CD4-positive, alpha-beta memory T cell (primary cell): ENCODE measurements at regions not wholly inside any gene's neighbourhood (a gene's known extent, or its start where the extent isn't known, plus 50 kb on each side); places are given as distances from the start of the nearest gene placed in this dataset.

Experiments
- CTCF ChIA-PET: fragments of 350-600 bp; sonication (Branson Sonifier 250); formaldehyde crosslinking; loops from one replicate; lab custom pipeline; 2021; ENCODE audit warnings: inconsistent platforms; ENCODE audit not compliant: partially characterized antibody; lab: Charles Lee
- POLR2A ChIA-PET: fragments of 350-600 bp; sonication (Branson Sonifier 250); formaldehyde crosslinking; loops from one replicate; lab custom pipeline; 2021; ENCODE audit not compliant: partially characterized antibody; lab: Charles Lee
- DNase-seq, 5 donors: peaks; one replicate each; pipeline versions ENCODE4 v3.0.0 to v3.0.0-alpha.2; 2020 to 2022; ENCODE audit warnings: mixed read lengths in 1 of 5
- H3K27ac ChIP-seq: one replicate; pipeline ENCODE4 v1.7.0; 2013; ENCODE audit warnings: low read depth, low read length
- H3K27me3 ChIP-seq: 2 replicates; pipeline ENCODE4 v1.7.0; 2013; ENCODE audit warnings: mild to moderate bottlenecking, low read length, moderate library complexity; ENCODE audit not compliant: insufficient read depth
- H3K36me3 ChIP-seq: 2 replicates; pipeline ENCODE4 v1.7.0; 2013; ENCODE audit warnings: mild to moderate bottlenecking, low read length, moderate library complexity; ENCODE audit not compliant: insufficient read depth
- H3K4me1 ChIP-seq: 2 replicates; pipeline ENCODE4 v1.7.0; 2013; ENCODE audit warnings: mild to moderate bottlenecking, low read length, moderate library complexity; ENCODE audit not compliant: insufficient read depth
- H3K4me3 ChIP-seq, 2 donors: one replicate each; pipeline ENCODE4 v1.7.0; 2013; ENCODE audit warnings: low read length in 2 of 2, mild to moderate bottlenecking in 1 of 2
- H3K9me3 ChIP-seq, 2 donors: one replicate each; pipeline ENCODE4 v1.7.0; 2013; ENCODE audit warnings: low read length in 2 of 2, control low read depth in 1 of 2; ENCODE audit not compliant: control insufficient read depth in 1 of 2
- H3K27ac Mint-ChIP-seq, 7 donors: one replicate each; pipeline ENCODE4 v1.8.0; 2020 to 2021; ENCODE audit warnings: mixed read lengths in 7 of 7, mild to moderate bottlenecking in 6 of 7, inconsistent platforms in 3 of 7, moderate library complexity in 3 of 7
- H3K27me3 Mint-ChIP-seq, 2 donors: one replicate each; pipeline ENCODE4 v1.8.0; 2020 to 2021; ENCODE audit warnings: mixed read lengths in 2 of 2
- H3K36me3 Mint-ChIP-seq, 2 donors: one replicate each; pipeline ENCODE4 v1.8.0; 2020 to 2021; ENCODE audit warnings: mixed read lengths in 2 of 2, inconsistent platforms in 1 of 2, mild to moderate bottlenecking in 1 of 2
- H3K4me1 Mint-ChIP-seq, 4 donors: one replicate each; pipeline ENCODE4 v1.8.0; 2020 to 2021; ENCODE audit warnings: mixed read lengths in 4 of 4, mild to moderate bottlenecking in 1 of 4
- H3K4me3 Mint-ChIP-seq, 8 donors: one replicate each; pipeline ENCODE4 v1.8.0; 2020 to 2021; ENCODE audit warnings: mixed read lengths in 8 of 8, mild to moderate bottlenecking in 7 of 8, moderate library complexity in 6 of 8, inconsistent platforms in 3 of 8
- H3K9me3 Mint-ChIP-seq, 8 donors: one replicate each; pipeline ENCODE4 v1.8.0; 2020 to 2021; ENCODE audit warnings: mixed read lengths in 8 of 8, mild to moderate bottlenecking in 5 of 8, inconsistent platforms in 3 of 8, moderate library complexity in 1 of 8
- intact Hi-C: fragments of 100-400 bp; cut with micrococcal nuclease; formaldehyde crosslinking; loops from one replicate; pipeline ENCODE4 v1.15.1; 2023

DNA sequence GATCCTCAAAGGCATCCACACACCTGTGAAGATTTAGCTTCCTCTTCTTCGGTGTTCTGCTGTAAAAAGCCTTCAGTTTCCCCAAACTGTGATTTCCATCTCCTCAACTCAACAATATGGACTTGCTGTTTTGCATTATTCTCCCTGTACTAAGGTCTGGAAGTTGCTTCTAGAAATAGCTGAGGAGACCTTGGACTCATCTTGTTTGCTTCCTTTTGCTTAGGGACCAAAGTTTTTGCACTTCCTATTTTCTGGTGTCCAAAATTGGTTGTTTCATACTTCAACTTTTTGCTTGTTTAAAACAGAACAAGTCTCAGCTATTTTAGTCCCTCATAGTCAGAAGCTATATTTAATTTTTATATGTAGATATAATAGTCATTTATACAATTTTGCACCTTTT lies 201.9 kb upstream of the COPS8 start:
- ChIA-PET CTCF (interaction anchor here (1.0 kb wide), 1 partner anchor 12 kb away, joined by 3 read pairs; no protein-coding TSS in a partner anchor), POLR2A (no interaction called here)
- Mint-ChIP-seq H3K27me3 (peaks cover 4 to 12% of the 10 kb centered on the region in 2 donors), H3K9me3 (no peaks in the 10 kb centered on the region), H3K27ac (no peak overlapping the region), H3K4me1 (no peaks in the 10 kb centered on the region), H3K36me3 (no peaks in the 10 kb centered on the region), H3K4me3 (no peak overlapping the region)
- H3K36me3 ChIP-seq: no peaks in the 10 kb centered on the region
- no peaks in the 10 kb centered on the region for H3K9me3 ChIP-seq
- H3K27ac ChIP-seq: no peak overlapping the region
- no peaks in the 10 kb centered on the region for H3K4me1 ChIP-seq
- intact Hi-C loops: no loop called here
- DNase-seq: no peak
- H3K27me3 ChIP-seq: no peaks in the 10 kb centered on the region
- H3K4me3 ChIP-seq: no peak overlapping the region

DNA sequence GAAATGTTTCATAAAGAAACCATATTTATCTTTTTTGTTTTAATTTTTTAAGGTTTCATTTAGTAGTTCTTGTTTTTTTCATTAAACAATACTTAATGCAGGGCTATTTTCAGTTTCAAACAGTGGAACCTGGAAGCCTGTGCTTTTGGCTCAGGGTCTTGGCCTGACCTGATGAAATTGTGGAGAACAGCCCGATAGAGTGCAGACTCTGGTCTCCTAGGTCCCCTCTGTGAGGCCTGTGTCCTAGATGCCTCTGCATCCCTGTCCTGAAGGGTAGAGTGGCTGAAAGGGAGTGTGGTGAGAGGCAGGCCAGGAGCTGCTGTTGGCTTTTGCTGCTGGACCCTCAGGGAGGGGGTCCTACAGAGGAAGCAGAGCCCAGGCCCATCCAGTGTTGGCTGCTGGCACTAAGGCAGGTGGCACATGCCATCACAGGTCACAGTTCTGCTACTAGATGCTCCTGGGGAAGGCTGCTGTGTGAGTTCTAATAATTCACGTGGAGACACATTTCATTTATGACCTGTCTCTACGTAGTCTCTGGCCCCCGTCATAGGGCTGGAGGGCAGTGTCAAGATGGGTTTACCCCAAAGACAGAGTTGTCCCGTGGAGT lies 201.0 kb upstream of the COPS8 start:
- DNase-seq: no peak

DNA sequence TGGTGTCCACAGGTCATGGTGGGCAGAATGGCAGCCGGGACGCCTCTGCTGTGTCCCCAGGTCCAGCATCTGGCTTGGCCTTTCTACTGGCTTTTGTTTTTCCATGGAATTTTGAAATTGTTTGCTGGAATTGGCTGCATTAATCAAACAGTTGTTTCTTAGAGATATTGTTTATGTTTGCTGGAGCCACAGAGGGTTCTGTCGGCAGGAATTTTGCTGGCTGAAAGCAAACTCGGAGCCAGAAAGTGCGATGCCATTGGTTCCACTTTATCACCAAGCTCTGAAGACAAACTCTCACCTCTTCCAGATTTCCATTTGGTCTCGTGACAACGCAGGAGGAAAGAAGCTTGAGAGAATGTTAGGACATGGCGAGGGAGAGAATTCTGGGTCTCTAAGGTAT lies 199.2 kb upstream of the COPS8 start:
- Histone ChIP-seq H3K27ac (no peak overlapping the region), H3K36me3 (no peaks in the 10 kb centered on the region), H3K27me3 (no peaks in the 10 kb centered on the region), H3K4me1 (no peaks in the 10 kb centered on the region), H3K4me3 (no peak overlapping the region), H3K9me3 (no peaks in the 10 kb centered on the region)
- Mint-ChIP-seq H3K9me3 (no peaks in the 10 kb centered on the region), H3K4me1 (peaks cover 0 to 2% (median 0%) of the 10 kb centered on the region in 4 donors), H3K27ac (no peak overlapping the region), H3K27me3 (peaks cover 4 to 12% of the 10 kb centered on the region in 2 donors), H3K4me3 (no peak overlapping the region), H3K36me3 (no peaks in the 10 kb centered on the region)
- no peak for DNase-seq
- POLR2A ChIA-PET: no interaction called here
- CTCF ChIA-PET: no interaction called here
- intact Hi-C loops: no loop called here

More for the DNA sequence above, 201.0 kb upstream of the COPS8 start:
- Histone ChIP-seq H3K27me3 (no peaks in the 10 kb centered on the region), H3K4me3 (no peak overlapping the region), H3K36me3 (no peaks in the 10 kb centered on the region), H3K27ac (no peak overlapping the region), H3K4me1 (no peaks in the 10 kb centered on the region), H3K9me3 (no peaks in the 10 kb centered on the region)
- no peaks in the 10 kb centered on the region for H3K36me3 Mint-ChIP-seq
- no peak overlapping the region for H3K27ac Mint-ChIP-seq
- H3K27me3 Mint-ChIP-seq: peaks cover 4 to 12% of the 10 kb centered on the region in 2 donors
- no peaks in the 10 kb centered on the region for H3K4me1 Mint-ChIP-seq
- intact Hi-C loops: no loop called here
- ChIA-PET POLR2A (no interaction called here), CTCF (no interaction called here)
- H3K9me3 Mint-ChIP-seq: no peaks in the 10 kb centered on the region
- no peak overlapping the region for H3K4me3 Mint-ChIP-seq

DNA sequence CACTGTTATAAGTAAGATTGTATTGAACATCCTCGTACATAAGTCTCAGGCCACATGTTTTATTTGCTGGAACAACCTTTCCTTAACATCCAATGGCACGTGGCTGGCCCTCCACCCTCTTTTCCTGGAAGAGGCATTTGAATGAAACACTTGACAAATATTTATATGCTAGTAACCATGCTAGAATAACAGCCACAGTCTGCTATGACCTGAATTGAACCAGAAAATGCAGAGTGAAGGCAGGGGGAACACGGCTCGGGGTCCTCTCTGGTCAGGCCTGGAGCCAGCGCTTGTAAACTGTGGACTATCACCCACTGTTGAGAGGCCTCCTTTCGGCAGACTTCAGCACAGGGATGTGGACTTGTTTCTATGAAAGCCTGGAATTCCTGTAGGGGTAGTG lies 198.2 kb upstream of the COPS8 start:
- Mint-ChIP-seq H3K9me3 (no peaks in the 10 kb centered on the region), H3K27ac (no peak overlapping the region), H3K4me1 (peaks cover 0 to 2% (median 0%) of the 10 kb centered on the region in 4 donors), H3K27me3 (peaks cover 4 to 12% of the 10 kb centered on the region in 2 donors), H3K36me3 (no peaks in the 10 kb centered on the region), H3K4me3 (no peak overlapping the region)
- CTCF ChIA-PET: no interaction called here
- intact Hi-C loops: no loop called here
- Histone ChIP-seq H3K27ac (no peak overlapping the region), H3K9me3 (no peaks in the 10 kb centered on the region), H3K4me1 (no peaks in the 10 kb centered on the region), H3K36me3 (no peaks in the 10 kb centered on the region), H3K4me3 (no peak overlapping the region), H3K27me3 (no peaks in the 10 kb centered on the region)
- DNase-seq: no peak
- POLR2A ChIA-PET: no interaction called here

DNA sequence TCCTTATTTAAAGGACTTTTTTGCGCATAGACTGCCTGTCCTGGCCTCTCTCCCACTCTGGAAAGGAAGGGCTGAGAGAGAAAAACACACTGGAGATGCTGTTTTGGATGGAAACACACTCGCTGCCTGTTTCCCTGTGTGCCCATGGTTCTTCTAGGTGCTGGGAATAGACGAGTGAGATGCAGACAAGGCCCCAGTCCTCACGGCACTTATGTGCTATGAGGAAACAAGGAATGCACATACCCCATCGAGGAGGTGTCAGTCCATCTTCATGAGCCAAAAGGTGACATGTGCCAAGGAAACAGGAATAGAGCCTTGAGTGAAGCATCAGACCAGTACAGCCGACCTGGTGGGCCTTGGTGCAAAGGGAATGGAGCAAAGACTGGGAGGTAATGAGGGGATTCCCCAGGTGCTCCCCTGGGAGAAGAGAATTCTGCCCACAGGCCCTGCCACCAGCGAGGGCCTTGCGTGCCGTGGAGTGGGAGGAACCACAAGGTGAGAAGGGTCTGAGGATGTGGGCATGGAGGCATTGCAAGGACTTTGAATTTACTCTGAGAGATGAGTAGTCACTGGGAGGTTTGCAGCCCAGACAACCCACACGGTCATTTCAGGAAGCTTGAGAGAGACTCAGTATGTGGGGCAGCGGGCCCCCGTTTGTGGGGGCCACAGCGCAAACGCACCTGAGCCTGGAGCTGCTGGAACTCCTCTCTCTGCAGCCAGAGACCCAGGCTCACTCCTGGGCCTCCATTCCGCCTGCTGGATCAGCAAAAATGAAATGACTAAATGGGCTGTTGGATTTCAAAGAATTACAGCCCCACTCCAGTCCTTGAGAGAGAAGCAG lies 197.5 kb upstream of the COPS8 start:
- no peaks in the 10 kb centered on the region for H3K36me3 Mint-ChIP-seq
- Histone ChIP-seq H3K36me3 (no peaks in the 10 kb centered on the region), H3K27ac (no peak overlapping the region), H3K4me1 (no peaks in the 10 kb centered on the region), H3K27me3 (no peaks in the 10 kb centered on the region), H3K9me3 (no peaks in the 10 kb centered on the region), H3K4me3 (no peak overlapping the region)
- peaks cover 0 to 2% (median 0%) of the 10 kb centered on the region in 4 donors for H3K4me1 Mint-ChIP-seq
- H3K27ac Mint-ChIP-seq: no peak overlapping the region
- CTCF ChIA-PET: no interaction called here
- DNase-seq: no peak
- H3K4me3 Mint-ChIP-seq: no peak overlapping the region
- intact Hi-C loops: no loop called here
- H3K9me3 Mint-ChIP-seq: no peaks in the 10 kb centered on the region
- POLR2A ChIA-PET: no interaction called here
- peaks cover 5 to 15% of the 10 kb centered on the region in 2 donors for H3K27me3 Mint-ChIP-seq

DNA sequence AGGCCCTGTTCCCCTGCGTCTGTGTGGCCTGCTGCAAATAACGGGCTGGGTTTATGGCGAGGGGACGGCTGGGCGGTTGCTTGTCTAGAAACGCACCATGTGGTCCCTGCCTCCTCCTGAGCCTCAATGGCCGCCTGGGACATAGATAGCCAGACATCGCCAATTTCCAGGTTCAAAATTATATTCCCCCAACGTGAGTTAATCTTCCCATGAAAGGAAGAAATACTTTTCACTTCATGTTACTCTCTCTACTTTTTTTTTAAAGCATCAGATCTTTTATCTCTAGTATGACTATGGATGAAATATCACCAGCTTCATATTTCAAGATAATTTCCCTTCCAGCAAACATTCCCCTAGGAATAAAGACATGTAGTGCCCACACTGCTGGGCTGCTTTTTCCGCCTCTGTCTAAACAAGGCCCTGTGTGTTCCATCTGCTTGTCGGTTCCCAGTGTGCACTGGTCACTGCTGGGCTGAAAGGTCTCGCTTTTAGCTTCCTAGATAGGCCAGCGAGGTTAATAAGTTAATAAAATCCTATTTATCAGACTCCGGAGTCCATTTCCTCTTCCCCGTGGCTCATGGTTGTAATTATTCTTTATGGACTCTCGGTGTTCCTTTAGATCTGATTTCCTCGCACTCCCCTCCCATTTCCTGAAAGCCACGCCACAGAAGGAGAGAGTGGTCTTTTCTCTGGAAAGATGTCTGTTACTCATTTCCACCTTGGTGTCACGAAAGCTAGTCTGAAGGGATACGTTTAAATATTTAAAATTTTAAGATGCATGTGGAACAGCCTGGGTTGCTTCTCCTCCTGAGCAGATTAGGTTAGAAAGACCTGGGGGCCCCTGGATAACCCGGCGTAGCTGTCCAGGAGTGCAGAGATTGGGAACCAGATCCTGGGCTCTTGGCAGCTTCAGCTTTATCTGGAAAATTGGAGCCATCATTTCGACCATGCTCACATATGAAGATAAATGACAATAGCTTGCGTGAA lies 196.6 kb upstream of the COPS8 start:
- H3K27ac Mint-ChIP-seq: no peak overlapping the region
- no peaks in the 10 kb centered on the region for H3K9me3 Mint-ChIP-seq
- DNase-seq: no peak
- ChIA-PET POLR2A (no interaction called here), CTCF (no interaction called here)
- H3K36me3 Mint-ChIP-seq: no peaks in the 10 kb centered on the region
- H3K27me3 Mint-ChIP-seq: peaks cover 5 to 14% of the 10 kb centered on the region in 2 donors
- no peak overlapping the region for H3K27ac ChIP-seq
- H3K4me1 ChIP-seq: no peaks in the 10 kb centered on the region
- intact Hi-C loops: no loop called here
- no peaks in the 10 kb centered on the region for H3K36me3 ChIP-seq
- H3K9me3 ChIP-seq: no peaks in the 10 kb centered on the region
- no peak overlapping the region for H3K4me3 ChIP-seq
- peaks cover 0 to 2% (median 0%) of the 10 kb centered on the region in 4 donors for H3K4me1 Mint-ChIP-seq
- H3K4me3 Mint-ChIP-seq: no peak overlapping the region
- no peaks in the 10 kb centered on the region for H3K27me3 ChIP-seq
